Body of pancreas (tissue), 4 donors: ENCODE measurements at regions not wholly inside any gene's neighbourhood (a gene's known extent, or its start where the extent isn't known, plus 50 kb on each side); places are given as distances from the start of the nearest gene placed in this dataset.
"Not testable (repeated sequence)": the region's sequence is repeated elsewhere in the genome, so short reads cannot be mapped to it uniquely, and the experiment has no call there.

Experiments used
- ATAC-seq: fragments of 150-250 bp; one replicate; pipeline ENCODE4 v1.9.1; 2016
- DNase-seq, 4 donors: peaks; one replicate each; pipeline ENCODE4 v3.0.0-alpha.2; 2019
- H3K27ac ChIP-seq, 4 donors: fragments of 200-600 bp; sonication (generic); 1 replicate in 3 of 4; 2 replicates in 1 of 4; pipeline versions ENCODE4 v1.5.1 to v1.6.1; 2016 to 2019; ENCODE audit warnings: mild to moderate bottlenecking in 1 of 4, mixed read lengths in 1 of 4, moderate library complexity in 1 of 4
- H3K27me3 ChIP-seq, 2 donors: fragments of 200-600 bp; sonication (generic); one replicate each; pipeline ENCODE4 v1.6.0; 2016; ENCODE audit warnings: mild to moderate bottlenecking in 1 of 2
- H3K36me3 ChIP-seq, 2 donors: fragments of 200-600 bp; sonication (generic); replicated peaks in 1 of 2; 2 replicates each; pipeline ENCODE4 v1.5.1; 2016; ENCODE audit warnings: low read depth in 2 of 2; ENCODE audit not compliant: insufficient read depth in 1 of 2
- H3K4me1 ChIP-seq: fragments of 200-600 bp; sonication (generic); one replicate; pipeline ENCODE4 v1.6.0; 2016
- H3K4me3 ChIP-seq, 2 donors: fragments of 200-600 bp; sonication (generic); 1 replicate in 1 of 2; 2 replicates in 1 of 2; pipeline ENCODE4 v1.5.1; 2016 to 2019
- H3K9me3 ChIP-seq, 3 donors: fragments of 200-600 bp; sonication (generic); 1 replicate in 2 of 3; 2 replicates in 1 of 3; pipeline ENCODE4 v1.5.1; 2016
- POLR2A ChIP-seq, 3 donors: fragments of 450-650 bp; IDR thresholded peaks; one replicate each; pipeline ENCODE4 v1.6.1; 2016; ENCODE audit warnings: antibody characterized with exemption in 3 of 3, mild to moderate bottlenecking in 2 of 3
- WGBS, 2 donors: methylation state at CpG; one replicate each; pipeline ENCODE4 v1.1.5; 2017; 5-methylcytosine and 5-hydroxymethylcytosine counted together
- intact Hi-C: fragments of 100-400 bp; cut with DNase I; formaldehyde crosslinking; loops from one replicate; pipeline ENCODE4 v1.15.1; 2023
- TF ChIP-seq, protein P1 (sequence below), 7 experiments: fragments of 450-650 bp in 4 of 7; fragments of 200-600 bp in 3 of 7; sonication (generic) in 3 of 7; IDR thresholded peaks; one replicate each; pipeline ENCODE4 v1.5.1; 2016 to 2019; ENCODE audit warnings: antibody characterized with exemption in 7 of 7

DNA sequence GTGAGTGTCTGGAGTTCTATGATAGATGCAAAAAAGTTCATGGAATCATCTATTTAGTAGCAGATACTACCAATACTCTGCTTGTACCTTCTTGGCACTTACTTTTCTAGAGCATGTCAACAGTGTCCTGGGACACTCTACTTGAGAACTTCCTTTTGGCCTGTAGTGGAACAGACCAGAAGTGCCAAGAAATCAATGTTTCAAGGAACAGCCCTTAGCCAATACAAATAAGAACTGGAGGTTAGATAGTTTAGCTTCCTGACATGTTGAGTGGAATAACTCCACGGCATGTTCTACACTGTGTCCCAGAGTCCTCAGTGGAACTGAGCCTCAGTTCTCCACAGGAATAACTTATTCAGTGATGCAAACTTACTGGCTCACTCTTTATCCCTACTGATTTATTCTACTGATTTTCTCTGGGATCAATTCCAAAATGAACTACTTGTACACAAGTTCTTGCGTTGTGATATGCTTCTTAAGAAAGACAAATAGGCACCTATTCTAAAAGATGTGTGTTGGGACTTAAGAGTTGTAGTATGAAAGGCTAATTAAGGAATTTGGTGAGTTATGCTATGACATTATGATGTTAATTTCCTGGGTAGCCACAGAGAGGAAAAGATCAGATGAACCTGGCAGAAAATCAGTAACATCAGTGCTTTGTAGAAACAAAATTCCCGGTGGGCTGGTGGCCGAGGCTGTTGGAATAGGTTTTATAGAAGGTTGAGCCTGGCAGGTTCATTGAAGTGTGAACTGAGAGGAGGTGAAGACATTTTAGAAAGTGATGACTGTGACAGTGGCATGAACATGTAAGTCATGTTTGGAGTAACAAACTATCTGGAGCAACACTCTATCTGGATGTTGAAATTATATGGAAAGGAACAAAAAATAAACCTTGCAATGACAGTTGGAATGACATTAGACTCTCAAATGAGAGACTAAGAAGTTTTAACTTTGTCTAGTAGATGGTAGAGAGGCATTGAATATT, 101.8 kb upstream of the RBMS3 start:
- intact Hi-C loops = no loop called here

DNA sequence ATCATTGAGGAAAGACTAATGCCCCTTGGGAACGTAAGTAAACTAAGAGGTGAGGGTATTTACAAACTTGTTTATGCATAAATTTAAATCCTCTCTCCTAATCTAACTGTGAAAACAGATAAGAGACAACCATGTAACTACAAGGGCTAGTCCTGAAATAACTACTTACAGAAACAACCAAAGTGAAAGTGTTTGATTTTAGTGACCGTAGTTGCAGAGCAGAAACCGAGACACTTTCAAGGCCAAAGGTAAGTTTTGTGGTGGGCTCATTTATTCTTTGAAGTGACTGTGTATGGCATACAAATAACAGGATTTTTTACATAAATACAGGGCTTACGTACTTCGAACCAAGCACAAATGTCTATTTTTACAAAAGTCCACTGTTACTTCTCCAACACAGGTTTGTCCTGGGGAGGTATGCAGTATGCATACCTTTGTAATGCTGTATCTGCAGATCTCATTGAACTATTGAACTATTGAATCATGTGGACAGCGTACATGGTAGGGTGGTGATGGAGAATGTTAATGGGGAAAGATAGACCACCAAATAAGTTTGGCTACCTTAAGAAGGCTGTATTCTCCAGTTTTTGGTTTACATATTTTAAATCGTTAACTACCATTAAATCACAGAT, 99.6 kb upstream of the RBMS3 start:
- Histone ChIP-seq H3K4me1 (no peaks in the 10 kb centered on the region), H3K36me3 (no peaks in the 10 kb centered on the region), H3K4me3 (no peak overlapping the region), H3K27ac (no peak overlapping the region), H3K9me3 (no peaks in the 10 kb centered on the region), H3K27me3 (no peaks in the 10 kb centered on the region)
- WGBS, 2 donors = 48 to 55% methylated on average over 7 of the region's 7 CpGs
- intact Hi-C loops = no loop called here
- TF ChIP-seq POLR2A (IDR thresholded peaks at IDR 0.05) = no peak
- TF ChIP-seq, protein P1, sequence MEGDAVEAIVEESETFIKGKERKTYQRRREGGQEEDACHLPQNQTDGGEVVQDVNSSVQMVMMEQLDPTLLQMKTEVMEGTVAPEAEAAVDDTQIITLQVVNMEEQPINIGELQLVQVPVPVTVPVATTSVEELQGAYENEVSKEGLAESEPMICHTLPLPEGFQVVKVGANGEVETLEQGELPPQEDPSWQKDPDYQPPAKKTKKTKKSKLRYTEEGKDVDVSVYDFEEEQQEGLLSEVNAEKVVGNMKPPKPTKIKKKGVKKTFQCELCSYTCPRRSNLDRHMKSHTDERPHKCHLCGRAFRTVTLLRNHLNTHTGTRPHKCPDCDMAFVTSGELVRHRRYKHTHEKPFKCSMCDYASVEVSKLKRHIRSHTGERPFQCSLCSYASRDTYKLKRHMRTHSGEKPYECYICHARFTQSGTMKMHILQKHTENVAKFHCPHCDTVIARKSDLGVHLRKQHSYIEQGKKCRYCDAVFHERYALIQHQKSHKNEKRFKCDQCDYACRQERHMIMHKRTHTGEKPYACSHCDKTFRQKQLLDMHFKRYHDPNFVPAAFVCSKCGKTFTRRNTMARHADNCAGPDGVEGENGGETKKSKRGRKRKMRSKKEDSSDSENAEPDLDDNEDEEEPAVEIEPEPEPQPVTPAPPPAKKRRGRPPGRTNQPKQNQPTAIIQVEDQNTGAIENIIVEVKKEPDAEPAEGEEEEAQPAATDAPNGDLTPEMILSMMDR (IDR thresholded peaks at IDR 0.05) = no peak
- no peak for ATAC-seq
- no peak for DNase-seq

More for the DNA sequence above, 101.8 kb upstream of the RBMS3 start:
- Histone ChIP-seq H3K4me1 (no peaks in the 10 kb centered on the region), H3K9me3 (no peaks in the 10 kb centered on the region), H3K27me3 (no peaks in the 10 kb centered on the region), H3K36me3 (no peaks in the 10 kb centered on the region), H3K4me3 (no peak overlapping the region), H3K27ac (no peak overlapping the region)
- 61 to 66% methylated on average over 4 of the region's 4 CpGs for WGBS, 2 donors
- no peak for ATAC-seq
- TF ChIP-seq POLR2A (IDR thresholded peaks at IDR 0.05) = no peak
- TF ChIP-seq, protein P1 (IDR thresholded peaks at IDR 0.05) = no peak
- DNase-seq = no peak

DNA sequence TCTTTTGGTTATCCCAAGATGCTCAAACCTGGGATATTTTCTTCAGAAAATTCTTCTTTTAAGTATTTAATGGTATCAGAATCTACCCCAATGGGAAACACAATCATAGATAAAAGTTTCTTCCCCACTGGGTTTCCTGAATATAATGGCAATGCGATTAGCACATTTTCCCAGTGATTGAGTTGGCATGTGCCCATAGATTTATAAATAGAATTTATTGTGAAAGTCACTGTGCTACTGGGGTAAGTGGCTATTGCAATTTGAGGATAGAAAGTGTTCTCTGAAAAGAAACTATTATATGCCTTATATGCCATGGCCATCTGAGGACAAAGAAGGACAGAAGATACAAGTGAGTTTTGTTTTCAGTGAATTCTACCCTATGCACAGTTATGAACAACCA, 99.0 kb upstream of the RBMS3 start:
- DNase-seq (no peak), ATAC-seq (no peak)
- no peak for TF ChIP-seq POLR2A (IDR thresholded peaks at IDR 0.05)
- TF ChIP-seq, protein P1 (IDR thresholded peaks at IDR 0.05) = no peak
- no peak overlapping the region for H3K27ac ChIP-seq
- no peaks in the 10 kb centered on the region for H3K36me3 ChIP-seq
- 59 to 72% methylated on average over 1 of the region's 1 CpG for WGBS, 2 donors
- H3K27me3 ChIP-seq = no peaks in the 10 kb centered on the region
- H3K4me3 ChIP-seq = no peak overlapping the region
- H3K4me1 ChIP-seq = no peaks in the 10 kb centered on the region
- intact Hi-C loops = no loop called here
- no peaks in the 10 kb centered on the region for H3K9me3 ChIP-seq

DNA sequence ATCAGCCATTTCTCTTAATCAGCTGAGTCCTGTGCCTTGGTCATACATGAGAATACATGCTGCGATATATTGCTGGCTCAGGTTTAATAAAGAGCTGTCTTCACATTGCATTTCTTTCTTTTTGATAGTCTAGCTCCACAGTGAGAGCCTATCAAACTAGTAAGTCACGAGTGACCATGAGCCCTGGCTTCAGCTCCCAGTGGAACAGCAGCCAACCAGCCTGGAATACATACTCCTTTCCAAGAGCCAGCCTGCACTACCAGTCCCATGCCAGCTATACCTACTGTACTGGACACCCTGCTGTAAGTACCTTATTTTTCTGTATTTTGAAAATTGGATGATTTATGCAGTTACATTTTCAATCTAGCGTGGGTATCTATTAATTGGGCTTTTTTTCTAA, 98.0 kb upstream of the RBMS3 start:
- H3K4me3 ChIP-seq, H3K36me3 ChIP-seq, ATAC-seq, H3K27me3 ChIP-seq, DNase-seq, intact Hi-C loops, H3K27ac ChIP-seq, H3K4me1 ChIP-seq, H3K9me3 ChIP-seq: not testable (repeated sequence)
- 65 to 70% methylated on average over 3 of the region's 3 CpGs for WGBS, 2 donors

- TF ChIP-seq, protein P1 (IDR thresholded peaks at IDR 0.05) = no peak
- no peak for TF ChIP-seq POLR2A (IDR thresholded peaks at IDR 0.05)
- no peak overlapping the region for H3K27ac ChIP-seq
- no peaks in the 10 kb centered on the region for H3K27me3 ChIP-seq
- ATAC-seq (no peak), DNase-seq (no peak)
- no peaks in the 10 kb centered on the region for H3K9me3 ChIP-seq
- intact Hi-C loops = no loop called here
- no peaks in the 10 kb centered on the region for H3K4me1 ChIP-seq
- no peaks in the 10 kb centered on the region for H3K36me3 ChIP-seq
- H3K4me3 ChIP-seq = no peak overlapping the region
- 55 to 65% methylated on average over 8 of the region's 8 CpGs for WGBS, 2 donors
Observed at GRCh38 chr3:29183346-29184087, 97.4 kb upstream of the RBMS3 start.
